Heart right ventricle (tissue), 16 donors: ENCODE measurements at regions not wholly inside any gene's neighbourhood (a gene's known extent, or its start where the extent isn't known, plus 50 kb on each side); places are given as distances from the start of the nearest gene placed in this dataset.

Experiments
- ATAC-seq, 8 donors: fragments of 200-7000 bp; cut with Tn5 transposase; one replicate each; pipeline ENCODE4 v1.9.1; 2020; ENCODE audit warnings: mild to moderate bottlenecking in 8 of 8, moderate library complexity in 8 of 8, moderate number of reproducible peaks in 1 of 8
- DNase-seq, 2 donors: peaks; one replicate each; pipeline ENCODE4 v3.0.0-alpha.2; 2020
- H3K27ac ChIP-seq, 10 donors: fragments of 200-600 bp; sonication (generic) in 2 of 10; one replicate each; pipeline versions ENCODE4 v1.5.0 to v1.8.0; 2020 to 2022; ENCODE audit warnings: mild to moderate bottlenecking in 3 of 10
- H3K27me3 ChIP-seq, 7 donors: fragments of 200-600 bp; one replicate each; pipeline ENCODE4 v1.8.0; 2021 to 2022; ENCODE audit warnings: mild to moderate bottlenecking in 2 of 7
- H3K36me3 ChIP-seq, 9 donors: fragments of 200-600 bp; sonication (generic) in 1 of 9; one replicate each; pipeline versions ENCODE4 v1.5.0 to v1.8.0; 2020 to 2022; ENCODE audit warnings: mild to moderate bottlenecking in 2 of 9
- H3K4me1 ChIP-seq, 9 donors: fragments of 200-600 bp; sonication (generic) in 1 of 9; one replicate each; pipeline versions ENCODE4 v1.5.0 to v1.8.0; 2020 to 2022; ENCODE audit warnings: mild to moderate bottlenecking in 4 of 9
- H3K4me3 ChIP-seq, 10 donors: fragments of 200-600 bp; sonication (generic) in 2 of 10; one replicate each; pipeline versions ENCODE4 v1.5.0 to v1.8.0; 2020 to 2022; ENCODE audit warnings: mild to moderate bottlenecking in 7 of 10, moderate library complexity in 2 of 10
- H3K9me3 ChIP-seq, 11 donors: fragments of 200-600 bp in 10 of 11; sonication (generic) in 2 of 11; one replicate each; pipeline versions ENCODE4 v1.5.0 to v1.8.0; 2013 to 2022; ENCODE audit warnings: mild to moderate bottlenecking in 2 of 11, control low read depth in 1 of 11, moderate library complexity in 1 of 11
- WGBS, 2 donors: extraction: QIAGEN DNeasy Blood & Tissue Kit; methylation state at CpG; one replicate each; pipeline ENCODE4 v1.1.7; 2013; ENCODE audit warnings: inconsistent platforms in 1 of 2; 5-methylcytosine and 5-hydroxymethylcytosine counted together
- intact Hi-C, 10 donors: fragments of 100-400 bp; cut with DNase I; formaldehyde crosslinking; loops; one replicate each; pipeline versions ENCODE4 v1.11.1 to v1.14.2; 2022
- TF ChIP-seq, protein P1 (sequence below), 9 donors: fragments of 200-600 bp; sonication (generic) in 2 of 9; IDR thresholded peaks; one replicate each; pipeline versions ENCODE4 v1.5.0 to v1.8.0; 2021 to 2022; ENCODE audit warnings: antibody characterized with exemption in 9 of 9, mild to moderate bottlenecking in 5 of 9, moderate library complexity in 1 of 9
- donor health status: Arrhythmogenic right ventricular cardiomyopathy.
- donor health status: ischemic (EF 13 %, LVEDD 7.1; RV severe dilation, severe dysfunction).
- donor health status: healthy with polysubstance abuse.
- donor health status: DM: no; HTN: yes; CAD: no.
- donor health status: DM: no; HTN: no; CAD: no.
- donor health status: ischemic (EF 25% LVEDD 6.9; RV normal size, moderate dysfunction).
- donor health status: ischemic (EF 25% LVEDD 5.7; RV mildly dilated, moderate dysfunction).
- donor health status: healthy.
- donor health status: DM: yes; HTN: yes; CAD: no.
- donor health status: Ischemic cardiomyopathy.
- donor health status: ischemic (EF 35%, LVEDD 5.7; RV mildly dilated, moderate dysfunction).
- donor health status: nonischemic (EF 11% LVEDD 7.7; RV severe dilation, severe dysfunction).
- donor health status: DM: yes; HTN: yes; CAD: no.
- donor health status: PGD.
- donor health status: ischemic (EF 29% LVEDD 5.4; RV normal size, mild dysfunction).
- donor health status: nonischemic (EF 23%, LVEDD 6.1; RV moderate dilation, normal function).

GRCh38 chr18:59052965-59053820 is 86.5 kb upstream of the SEC11C start:
- WGBS, 2 donors = 83 to 89% methylated on average over 6 of the region's 6 CpGs
- no peaks in the 10 kb centered on the region for H3K36me3 ChIP-seq
- no peaks in the 10 kb centered on the region for H3K9me3 ChIP-seq
- no peaks in the 10 kb centered on the region for H3K27me3 ChIP-seq
- DNase-seq (no peak), ATAC-seq (no peak)
- peaks cover 0 to 29% (median 5%) of the 10 kb centered on the region in 9 donors for H3K4me1 ChIP-seq
- TF ChIP-seq, protein P1, sequence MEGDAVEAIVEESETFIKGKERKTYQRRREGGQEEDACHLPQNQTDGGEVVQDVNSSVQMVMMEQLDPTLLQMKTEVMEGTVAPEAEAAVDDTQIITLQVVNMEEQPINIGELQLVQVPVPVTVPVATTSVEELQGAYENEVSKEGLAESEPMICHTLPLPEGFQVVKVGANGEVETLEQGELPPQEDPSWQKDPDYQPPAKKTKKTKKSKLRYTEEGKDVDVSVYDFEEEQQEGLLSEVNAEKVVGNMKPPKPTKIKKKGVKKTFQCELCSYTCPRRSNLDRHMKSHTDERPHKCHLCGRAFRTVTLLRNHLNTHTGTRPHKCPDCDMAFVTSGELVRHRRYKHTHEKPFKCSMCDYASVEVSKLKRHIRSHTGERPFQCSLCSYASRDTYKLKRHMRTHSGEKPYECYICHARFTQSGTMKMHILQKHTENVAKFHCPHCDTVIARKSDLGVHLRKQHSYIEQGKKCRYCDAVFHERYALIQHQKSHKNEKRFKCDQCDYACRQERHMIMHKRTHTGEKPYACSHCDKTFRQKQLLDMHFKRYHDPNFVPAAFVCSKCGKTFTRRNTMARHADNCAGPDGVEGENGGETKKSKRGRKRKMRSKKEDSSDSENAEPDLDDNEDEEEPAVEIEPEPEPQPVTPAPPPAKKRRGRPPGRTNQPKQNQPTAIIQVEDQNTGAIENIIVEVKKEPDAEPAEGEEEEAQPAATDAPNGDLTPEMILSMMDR (IDR thresholded peaks at IDR 0.05) = no peak
- no peak overlapping the region for H3K4me3 ChIP-seq
- H3K27ac ChIP-seq = no peak overlapping the region
- intact Hi-C loops = loop anchor here in 1 of 10 donors (10.0 kb wide), 1 partner anchor 188 kb away; the partner anchor contains the start of gene ZNF532

- Histone ChIP-seq H3K4me1 (peaks cover 0 to 33% (median 5%) of the 10 kb centered on the region in 9 donors), H3K9me3 (no peaks in the 10 kb centered on the region), H3K27me3 (no peaks in the 10 kb centered on the region), H3K36me3 (no peaks in the 10 kb centered on the region), H3K27ac (no peak overlapping the region), H3K4me3 (no peak overlapping the region)
- 69 to 84% methylated on average over 7 of the region's 7 CpGs for WGBS, 2 donors
- intact Hi-C loops = loop anchor here in 5 of 10 donors (5.0 to 10.0 kb wide), 6 partner anchors 52 to 272 kb away; partner anchors contain the start of gene ZNF532 (in 1 of the 5)
- DNase-seq (no peak), ATAC-seq (peak in 2 of 8 donors; percentile 27 to 65)
- TF ChIP-seq, protein P1 (IDR thresholded peaks at IDR 0.05) = no peak
Measured at GRCh38 chr18:59054496-59055287, 85.0 kb upstream of the SEC11C start.

DNA sequence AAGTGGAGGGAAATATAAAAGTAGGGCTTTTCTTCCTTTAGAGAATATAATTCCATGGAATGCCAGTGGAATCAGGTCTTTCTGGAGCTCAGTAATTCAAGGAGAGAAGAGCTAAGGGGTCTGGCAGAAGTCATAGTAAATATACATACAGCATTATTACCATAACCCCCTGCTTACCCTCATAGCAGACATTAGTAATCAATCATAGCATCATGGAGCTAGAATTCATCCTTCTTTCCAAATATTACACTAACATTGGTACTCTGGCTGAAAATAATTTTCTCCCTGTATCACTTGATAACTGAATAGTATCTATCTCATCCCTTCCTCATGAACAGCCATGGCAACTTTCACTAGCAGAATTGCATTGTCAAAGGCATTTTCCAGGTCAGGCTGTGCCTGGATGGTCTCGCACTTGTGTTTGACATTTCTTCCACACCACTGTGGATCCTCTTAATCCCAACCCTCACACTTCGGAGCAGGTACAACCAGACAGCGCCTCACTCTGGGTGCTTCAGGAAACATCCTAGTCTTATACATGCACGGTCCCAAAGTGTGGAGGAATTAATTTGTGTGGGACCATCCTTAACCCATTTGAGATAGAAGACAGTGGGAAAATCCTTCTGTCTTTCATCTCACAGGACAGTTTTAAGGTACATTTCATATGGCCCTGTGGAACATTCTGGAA is 84.2 kb upstream of the SEC11C start:
- Histone ChIP-seq H3K4me3 (no peak overlapping the region), H3K27ac (no peak overlapping the region), H3K9me3 (no peaks in the 10 kb centered on the region), H3K4me1 (peaks cover 0 to 33% (median 5%) of the 10 kb centered on the region in 9 donors), H3K27me3 (no peaks in the 10 kb centered on the region), H3K36me3 (no peaks in the 10 kb centered on the region)
- 88 to 90% methylated on average over 4 of the region's 4 CpGs for WGBS, 2 donors
- ATAC-seq (no peak), DNase-seq (no peak)
- TF ChIP-seq, protein P1 (IDR thresholded peaks at IDR 0.05) = peak in 2 of 9 donors; percentile 8 to 26
- intact Hi-C loops = loop anchor here in 5 of 10 donors (2.0 to 10.0 kb wide), 7 partner anchors 53 to 275 kb away; partner anchors contain the start of gene ZNF532 (in 1 of the 5)
